ENCODE measurements at regions not wholly inside any gene's neighbourhood (a gene's known extent, or its start where the extent isn't known, plus 50 kb on each side); places are given as distances from the start of the nearest gene placed in this dataset.

DNA sequence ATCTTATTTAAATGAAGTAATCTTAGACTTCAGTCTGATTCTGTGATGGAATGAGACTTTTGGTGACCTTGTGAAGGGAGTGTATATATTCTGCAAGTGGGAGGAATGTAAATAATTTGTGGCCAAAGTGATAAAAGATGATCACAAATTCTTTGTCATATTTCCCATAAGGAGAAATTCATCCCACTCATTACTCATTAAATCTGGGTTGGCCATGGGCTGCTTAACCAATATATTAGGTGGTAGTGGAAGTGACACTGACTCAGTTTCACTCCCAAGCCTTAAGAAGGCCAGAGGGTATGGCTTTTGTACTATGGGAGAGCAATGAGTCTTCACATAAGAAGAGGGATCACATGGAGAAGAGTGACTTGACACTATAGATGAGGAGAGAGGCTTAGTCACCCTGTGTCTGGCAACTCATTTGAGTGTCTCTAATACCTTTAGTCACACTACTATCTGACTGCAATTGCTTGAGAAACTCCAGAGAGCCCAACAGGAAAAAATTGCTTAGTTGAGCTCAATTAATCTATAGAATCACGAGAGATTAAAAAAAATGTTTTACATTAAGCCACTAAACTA, 408.2 kb upstream of the PITX2 start:
- no peak for TF ChIP-seq TCF12 (IDR thresholded peaks at IDR 0.05; ENCODE audit: low read depth, low read length)
- TF ChIP-seq, protein P1, sequence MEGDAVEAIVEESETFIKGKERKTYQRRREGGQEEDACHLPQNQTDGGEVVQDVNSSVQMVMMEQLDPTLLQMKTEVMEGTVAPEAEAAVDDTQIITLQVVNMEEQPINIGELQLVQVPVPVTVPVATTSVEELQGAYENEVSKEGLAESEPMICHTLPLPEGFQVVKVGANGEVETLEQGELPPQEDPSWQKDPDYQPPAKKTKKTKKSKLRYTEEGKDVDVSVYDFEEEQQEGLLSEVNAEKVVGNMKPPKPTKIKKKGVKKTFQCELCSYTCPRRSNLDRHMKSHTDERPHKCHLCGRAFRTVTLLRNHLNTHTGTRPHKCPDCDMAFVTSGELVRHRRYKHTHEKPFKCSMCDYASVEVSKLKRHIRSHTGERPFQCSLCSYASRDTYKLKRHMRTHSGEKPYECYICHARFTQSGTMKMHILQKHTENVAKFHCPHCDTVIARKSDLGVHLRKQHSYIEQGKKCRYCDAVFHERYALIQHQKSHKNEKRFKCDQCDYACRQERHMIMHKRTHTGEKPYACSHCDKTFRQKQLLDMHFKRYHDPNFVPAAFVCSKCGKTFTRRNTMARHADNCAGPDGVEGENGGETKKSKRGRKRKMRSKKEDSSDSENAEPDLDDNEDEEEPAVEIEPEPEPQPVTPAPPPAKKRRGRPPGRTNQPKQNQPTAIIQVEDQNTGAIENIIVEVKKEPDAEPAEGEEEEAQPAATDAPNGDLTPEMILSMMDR (IDR thresholded peaks at IDR 0.05; ENCODE audit: control extremely low read depth in 1 of 3, insufficient read depth in 1 of 3, low read depth in 1 of 3, low read length in 3 of 3), result no peak
- TF ChIP-seq, protein P2, sequence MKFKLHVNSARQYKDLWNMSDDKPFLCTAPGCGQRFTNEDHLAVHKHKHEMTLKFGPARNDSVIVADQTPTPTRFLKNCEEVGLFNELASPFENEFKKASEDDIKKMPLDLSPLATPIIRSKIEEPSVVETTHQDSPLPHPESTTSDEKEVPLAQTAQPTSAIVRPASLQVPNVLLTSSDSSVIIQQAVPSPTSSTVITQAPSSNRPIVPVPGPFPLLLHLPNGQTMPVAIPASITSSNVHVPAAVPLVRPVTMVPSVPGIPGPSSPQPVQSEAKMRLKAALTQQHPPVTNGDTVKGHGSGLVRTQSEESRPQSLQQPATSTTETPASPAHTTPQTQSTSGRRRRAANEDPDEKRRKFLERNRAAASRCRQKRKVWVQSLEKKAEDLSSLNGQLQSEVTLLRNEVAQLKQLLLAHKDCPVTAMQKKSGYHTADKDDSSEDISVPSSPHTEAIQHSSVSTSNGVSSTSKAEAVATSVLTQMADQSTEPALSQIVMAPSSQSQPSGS (IDR thresholded peaks at IDR 0.05; ENCODE audit: low read length), result no peak
- TF ChIP-seq EZH2 (IDR thresholded peaks at IDR 0.05; ENCODE audit: low read depth, low read length, severe bottlenecking), result no peak
- no peak for TF ChIP-seq BACH1 (IDR thresholded peaks at IDR 0.05; ENCODE audit: low read length)
- no peak for TF ChIP-seq POLR2A (IDR thresholded peaks at IDR 0.05; ENCODE audit: control extremely low read depth in 1 of 2, low read depth in 2 of 2, low read length in 2 of 2)
- TF ChIP-seq ASH2L (IDR thresholded peaks at IDR 0.05; ENCODE audit: low read length), result no peak
- TF ChIP-seq YY1 (IDR thresholded peaks at IDR 0.05; ENCODE audit: low read depth, low read length), result no peak
- no peak for TF ChIP-seq GTF2F1 (IDR thresholded peaks at IDR 0.05; ENCODE audit: borderline replicate concordance, low read depth, low read length)
- TF ChIP-seq CHD2 (IDR thresholded peaks at IDR 0.05; ENCODE audit: low read length), result no peak
- TF ChIP-seq, protein P3, sequence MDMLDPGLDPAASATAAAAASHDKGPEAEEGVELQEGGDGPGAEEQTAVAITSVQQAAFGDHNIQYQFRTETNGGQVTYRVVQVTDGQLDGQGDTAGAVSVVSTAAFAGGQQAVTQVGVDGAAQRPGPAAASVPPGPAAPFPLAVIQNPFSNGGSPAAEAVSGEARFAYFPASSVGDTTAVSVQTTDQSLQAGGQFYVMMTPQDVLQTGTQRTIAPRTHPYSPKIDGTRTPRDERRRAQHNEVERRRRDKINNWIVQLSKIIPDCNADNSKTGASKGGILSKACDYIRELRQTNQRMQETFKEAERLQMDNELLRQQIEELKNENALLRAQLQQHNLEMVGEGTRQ (IDR thresholded peaks at IDR 0.05; ENCODE audit: low read length), result no peak
- TF ChIP-seq, protein P4, sequence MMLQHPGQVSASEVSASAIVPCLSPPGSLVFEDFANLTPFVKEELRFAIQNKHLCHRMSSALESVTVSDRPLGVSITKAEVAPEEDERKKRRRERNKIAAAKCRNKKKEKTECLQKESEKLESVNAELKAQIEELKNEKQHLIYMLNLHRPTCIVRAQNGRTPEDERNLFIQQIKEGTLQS (IDR thresholded peaks at IDR 0.05; ENCODE audit: insufficient read depth, low read depth, low read length), result no peak
- no peak for TF ChIP-seq ZNF274 (IDR thresholded peaks at IDR 0.05; ENCODE audit: borderline replicate concordance, extremely low read depth, low read length)
